Suppressor macrophage treated with lipopolysaccharide for 1 hour (primary cell): ENCODE measurements at regions not wholly inside any gene's neighbourhood (a gene's known extent, or its start where the extent isn't known, plus 50 kb on each side); places are given as distances from the start of the nearest gene placed in this dataset.
A peak's percentile ranks its signal among the peaks of the same experiment; 100 is the strongest.

Experiments used
- DNase-seq, 3 donors: peaks; one replicate each; pipeline ENCODE4 v3.0.0-alpha.2; 2020 to 2022

- DNase-seq, result peak; percentile 34 to 80 (median 80)
Measured at GRCh38 chr6:3585320-3585935, 128.6 kb upstream of the SLC22A23 start.

GRCh38 chr6:3584606-3585005, 127.8 kb upstream of the SLC22A23 start:
- DNase-seq, result no peak

GRCh38 chr6:3581469-3581868, 124.6 kb upstream of the SLC22A23 start:
- DNase-seq, result no peak

DNA sequence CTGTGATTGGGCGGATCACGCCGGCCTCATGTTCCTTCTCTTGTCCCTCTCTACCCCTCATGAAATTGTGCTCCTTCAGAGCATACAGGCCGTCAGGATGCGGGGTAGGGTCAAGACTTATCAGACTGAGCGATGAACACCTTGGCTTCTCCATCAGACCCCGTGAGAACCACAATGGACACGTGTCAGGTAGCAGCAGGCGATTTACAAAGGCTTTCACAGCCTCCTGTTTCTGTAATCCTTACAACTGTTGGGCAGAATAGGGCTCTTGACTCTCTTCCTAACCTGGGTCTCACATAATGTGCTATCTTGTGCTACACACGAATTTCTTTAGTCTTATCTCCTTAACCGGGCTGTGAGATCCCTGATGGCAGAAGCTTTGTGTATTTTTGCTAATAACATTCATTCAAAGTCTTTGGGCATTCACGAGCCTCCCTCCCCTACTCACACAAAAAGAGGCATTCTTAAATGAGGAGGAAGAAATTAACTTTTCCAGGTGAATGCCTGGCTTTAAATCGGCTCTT, 122.9 kb upstream of the SLC22A23 start:
- DNase-seq, result no peak

DNA sequence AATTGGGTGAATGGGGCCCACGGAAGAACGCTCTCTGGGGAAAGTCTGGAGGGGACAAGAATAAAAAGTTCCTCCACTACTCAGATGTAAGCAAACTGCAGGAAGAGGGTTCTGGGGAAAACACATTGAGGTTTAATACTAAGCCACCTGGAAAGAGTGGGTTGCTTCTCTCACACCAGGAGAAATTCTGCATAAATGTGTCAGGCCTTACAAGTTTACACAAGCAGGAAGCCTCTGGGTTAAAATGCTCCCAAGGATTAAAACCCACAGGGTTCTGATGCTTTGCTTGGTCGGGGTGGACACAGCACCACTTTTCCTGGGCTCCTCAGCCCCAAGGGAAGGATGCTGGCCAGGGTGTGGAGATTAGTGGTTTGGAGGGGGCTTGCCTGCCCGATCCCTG, 122.1 kb upstream of the SLC22A23 start:
- DNase-seq, result no peak

DNA sequence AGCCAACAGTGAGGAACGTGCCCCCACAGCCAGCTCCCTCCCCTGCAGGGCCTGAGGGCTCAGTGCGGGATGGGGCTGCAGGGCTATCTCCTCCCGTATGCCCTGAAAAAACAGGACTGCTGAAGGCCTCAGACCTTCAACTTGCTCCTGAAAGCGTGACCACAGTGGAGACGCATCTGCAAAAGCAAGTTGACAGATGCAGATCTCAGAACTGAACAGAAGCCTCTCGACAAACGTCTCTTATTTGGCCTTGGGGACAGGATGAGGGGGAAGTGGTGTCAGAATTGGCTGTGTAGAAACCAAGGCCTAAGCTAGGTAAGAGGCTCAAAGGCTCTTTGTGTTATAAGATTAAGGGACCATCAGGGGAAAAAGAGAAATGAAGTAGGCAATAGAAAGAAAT, 120.7 kb upstream of the SLC22A23 start:
- no peak for DNase-seq

GRCh38 chr6:3575701-3576100, 118.9 kb upstream of the SLC22A23 start:
- DNase-seq, result no peak

GRCh38 chr6:3575166-3575565, 118.3 kb upstream of the SLC22A23 start:
- no peak for DNase-seq

- DNase-seq, result no peak
Measured at GRCh38 chr6:3573670-3574069, 116.8 kb upstream of the SLC22A23 start.

GRCh38 chr6:3571836-3572235, 115.0 kb upstream of the SLC22A23 start:
- no peak for DNase-seq

DNA sequence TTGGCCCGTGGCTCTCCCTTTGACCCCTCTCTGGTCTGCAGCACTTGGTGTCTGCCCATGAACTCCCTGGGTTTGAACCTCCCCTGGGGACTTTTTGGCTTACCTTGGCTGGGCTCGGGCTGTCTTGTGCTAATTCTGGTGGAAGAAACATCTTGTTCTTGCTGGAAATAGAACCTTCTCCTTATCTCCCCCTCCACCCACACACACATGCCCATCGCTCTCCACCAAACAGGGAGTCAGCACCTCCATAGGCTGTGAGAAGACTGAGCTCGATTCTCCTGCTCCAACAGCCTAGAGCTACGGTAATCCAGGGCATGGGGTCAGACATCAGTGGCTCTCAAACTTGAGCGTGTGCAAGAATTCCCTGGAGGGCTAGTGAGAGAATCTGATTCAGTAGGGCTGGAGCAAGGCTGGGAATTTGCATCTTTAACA, 114.4 kb upstream of the SLC22A23 start:
- DNase-seq, result no peak

- no peak for DNase-seq
Measured at GRCh38 chr6:3569816-3570215, 113.0 kb upstream of the SLC22A23 start.

DNA sequence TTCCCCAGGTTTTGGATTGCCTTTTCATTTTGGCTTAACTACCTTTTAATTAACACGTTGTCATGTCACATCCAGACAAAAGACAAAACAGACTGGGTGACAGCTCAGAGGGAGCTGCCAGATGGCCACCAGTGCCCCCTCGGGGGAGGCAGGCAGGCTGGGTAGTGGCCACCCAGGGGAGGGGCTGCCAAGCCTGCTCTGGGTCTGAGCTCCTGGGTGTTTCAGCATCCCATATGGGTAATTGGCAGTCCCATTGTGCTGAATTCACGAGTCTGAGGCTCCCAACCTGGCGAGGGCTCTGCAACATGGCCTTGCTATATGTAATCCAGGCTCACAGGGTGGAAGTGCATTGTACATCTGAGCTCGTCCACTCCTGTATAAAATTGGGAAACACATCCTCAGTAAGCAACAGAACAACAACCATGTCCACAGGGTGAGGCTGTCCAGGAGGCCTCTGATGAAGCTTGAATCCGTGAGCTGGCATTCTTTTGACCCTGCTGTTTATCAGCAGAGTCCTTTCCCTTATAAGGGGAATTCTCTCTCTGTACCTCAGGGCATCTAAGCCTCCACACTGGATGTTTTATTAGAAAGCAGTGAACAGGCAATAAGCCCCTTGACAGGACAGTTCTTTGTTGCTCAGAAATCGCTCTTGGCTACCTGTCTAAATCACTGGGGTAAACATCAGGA, 111.7 kb upstream of the SLC22A23 start:
- no peak for DNase-seq

DNA sequence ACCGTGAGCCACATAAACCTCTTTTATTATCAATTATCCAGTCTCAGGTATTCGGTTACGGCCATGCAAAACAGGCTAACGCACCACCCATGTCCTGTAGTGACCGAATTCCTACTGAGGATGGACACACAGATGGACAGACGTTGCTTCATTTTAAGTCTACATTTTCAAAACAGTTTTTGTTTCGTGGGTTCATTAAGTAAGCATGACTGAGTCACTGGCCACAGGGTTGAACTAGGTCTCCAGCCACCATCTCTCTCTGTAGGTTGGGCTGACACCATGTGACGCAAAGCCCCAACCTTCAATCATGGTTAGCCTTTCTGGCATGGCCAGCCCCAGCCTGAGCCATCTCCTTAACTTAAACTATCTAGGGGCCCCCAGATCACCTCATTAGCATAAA, 110.0 kb upstream of the SLC22A23 start:
- peak; percentile 17 to 40 (median 38) for DNase-seq

GRCh38 chr6:3565291-3565690, 108.4 kb upstream of the SLC22A23 start:
- DNase-seq, result no peak

- no peak for DNase-seq
Measured at GRCh38 chr6:3561725-3562124, 104.9 kb upstream of the SLC22A23 start.

- DNase-seq, result no peak
Measured at GRCh38 chr6:3560211-3560610, 103.4 kb upstream of the SLC22A23 start.

- no peak for DNase-seq
Measured at GRCh38 chr6:3559561-3559960, 102.7 kb upstream of the SLC22A23 start.

- no peak for DNase-seq
Measured at GRCh38 chr6:3557336-3557735, 100.5 kb upstream of the SLC22A23 start.

GRCh38 chr6:3553254-3553653, 96.4 kb upstream of the SLC22A23 start:
- DNase-seq, result no peak

GRCh38 chr6:3551716-3552511, 95.1 kb upstream of the SLC22A23 start:
- no peak for DNase-seq

DNA sequence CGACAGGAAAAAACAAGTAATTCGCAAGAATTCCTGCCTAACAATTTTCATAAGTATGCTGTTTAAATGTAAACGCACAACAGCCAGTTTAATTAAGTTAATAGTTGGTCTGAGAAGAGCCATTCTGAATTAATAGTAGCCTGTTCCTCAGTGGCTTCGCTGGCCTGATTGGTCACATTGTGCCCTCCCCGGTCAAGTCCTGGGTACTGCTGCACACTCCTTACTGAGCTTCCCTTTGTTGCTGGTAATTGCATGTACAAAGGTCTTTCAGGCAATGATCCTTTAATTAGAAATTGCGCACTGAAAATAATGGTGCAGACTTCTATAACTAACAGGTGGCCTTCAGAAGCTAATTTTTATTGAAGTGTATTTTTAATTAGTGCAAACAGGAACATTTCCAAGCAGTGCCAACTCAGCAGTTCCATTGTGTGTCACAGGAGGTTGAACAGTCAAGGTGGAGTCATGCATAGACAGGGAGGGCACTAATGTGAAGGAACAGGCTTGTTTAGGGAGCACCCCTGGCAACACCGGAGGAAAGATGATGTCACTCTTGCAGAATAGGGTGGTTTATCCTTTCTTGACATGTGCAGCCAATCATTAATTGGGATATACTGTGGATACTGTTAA, 92.6 kb upstream of the SLC22A23 start:
- peak in 1 of 3 donors; percentile 1 for DNase-seq

DNA sequence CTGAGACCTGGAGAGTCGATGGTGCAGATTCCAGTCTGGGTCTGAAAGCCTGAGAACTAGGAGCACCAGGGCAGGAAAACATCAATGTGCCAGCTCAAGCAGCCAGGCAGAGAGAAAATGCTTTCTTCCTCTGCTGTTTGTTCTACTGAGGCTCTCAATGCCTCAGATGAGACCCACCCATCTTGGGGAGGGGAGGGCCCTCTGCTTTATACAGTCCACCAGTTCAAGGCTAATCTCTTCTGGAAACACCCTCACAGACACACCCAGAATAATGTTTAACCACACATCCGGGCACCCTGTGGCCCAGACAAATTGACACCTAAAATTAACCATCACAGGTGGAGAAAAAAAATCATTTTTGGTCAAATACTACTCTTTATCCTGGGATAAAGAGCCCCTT, 89.3 kb upstream of the SLC22A23 start:
- no peak for DNase-seq
